D721Med (cell line): ENCODE measurements at regions not wholly inside any gene's neighbourhood (a gene's known extent, or its start where the extent isn't known, plus 50 kb on each side); places are given as distances from the start of the nearest gene placed in this dataset.

Experiments
- DNase-seq: peaks from one replicate; pipeline ENCODE4 v3.0.0; 2011; ENCODE audit warnings: low spot score; ENCODE audit not compliant: insufficient read length
- FAIRE-seq: peaks from 2 replicates; lab custom pipeline; 2011; peaks lifted over from hg19 to GRCh38; lab: Jason Lieb, UNC
- TF ChIP-seq, protein P1 (sequence below): IDR thresholded peaks from 2 replicates; pipeline ENCODE4 v1.5.1; 2012; ENCODE audit warnings: mild to moderate bottlenecking, control low read depth; ENCODE audit not compliant: insufficient read depth; ENCODE audit errors: missing control alignments

DNA sequence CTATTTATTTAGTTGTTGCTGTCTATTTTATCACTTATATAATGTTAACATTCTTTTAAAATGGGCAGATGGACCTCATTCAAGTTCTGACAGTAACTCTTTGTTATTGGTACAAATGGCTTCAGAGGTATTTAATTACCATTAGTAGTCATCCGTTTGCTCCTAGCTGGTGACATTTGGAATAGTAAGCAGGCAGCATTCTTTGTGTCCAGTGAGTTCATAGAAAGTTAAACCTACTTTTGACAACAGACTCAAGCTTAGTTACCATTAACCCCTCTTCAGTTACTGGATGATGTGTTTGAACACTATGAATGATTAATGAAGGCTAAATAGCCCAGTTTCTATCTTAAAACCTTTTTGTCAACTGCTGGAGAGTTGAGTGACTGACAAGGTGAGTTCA lies 500.7 kb upstream of the ATP11B start:
- FAIRE-seq, result no peak

DNA sequence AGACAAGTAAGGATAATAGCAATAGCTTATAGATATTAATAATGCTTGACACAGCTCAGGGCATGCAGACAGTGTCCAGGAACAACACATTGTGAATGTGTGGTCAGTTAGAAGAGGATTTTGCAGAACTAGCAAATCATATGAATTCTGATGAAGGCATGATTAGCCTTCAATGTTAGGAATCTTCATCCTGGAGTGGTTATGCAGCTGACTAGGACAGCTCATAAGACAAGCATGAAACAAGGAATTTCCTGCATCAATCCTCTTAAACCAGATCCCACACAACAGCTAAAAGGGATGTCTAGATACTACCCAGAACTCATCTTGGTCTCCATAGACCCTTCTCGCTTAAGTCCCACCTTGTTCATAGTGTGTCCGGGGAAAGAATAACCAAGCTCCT lies 499.0 kb upstream of the ATP11B start:
- DNase-seq (no peak), FAIRE-seq (no peak)
- TF ChIP-seq, protein P1, sequence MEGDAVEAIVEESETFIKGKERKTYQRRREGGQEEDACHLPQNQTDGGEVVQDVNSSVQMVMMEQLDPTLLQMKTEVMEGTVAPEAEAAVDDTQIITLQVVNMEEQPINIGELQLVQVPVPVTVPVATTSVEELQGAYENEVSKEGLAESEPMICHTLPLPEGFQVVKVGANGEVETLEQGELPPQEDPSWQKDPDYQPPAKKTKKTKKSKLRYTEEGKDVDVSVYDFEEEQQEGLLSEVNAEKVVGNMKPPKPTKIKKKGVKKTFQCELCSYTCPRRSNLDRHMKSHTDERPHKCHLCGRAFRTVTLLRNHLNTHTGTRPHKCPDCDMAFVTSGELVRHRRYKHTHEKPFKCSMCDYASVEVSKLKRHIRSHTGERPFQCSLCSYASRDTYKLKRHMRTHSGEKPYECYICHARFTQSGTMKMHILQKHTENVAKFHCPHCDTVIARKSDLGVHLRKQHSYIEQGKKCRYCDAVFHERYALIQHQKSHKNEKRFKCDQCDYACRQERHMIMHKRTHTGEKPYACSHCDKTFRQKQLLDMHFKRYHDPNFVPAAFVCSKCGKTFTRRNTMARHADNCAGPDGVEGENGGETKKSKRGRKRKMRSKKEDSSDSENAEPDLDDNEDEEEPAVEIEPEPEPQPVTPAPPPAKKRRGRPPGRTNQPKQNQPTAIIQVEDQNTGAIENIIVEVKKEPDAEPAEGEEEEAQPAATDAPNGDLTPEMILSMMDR, result no peak

More for the DNA sequence above, 500.7 kb upstream of the ATP11B start:
- TF ChIP-seq, protein P1, result no peak
- DNase-seq, result no peak

DNA sequence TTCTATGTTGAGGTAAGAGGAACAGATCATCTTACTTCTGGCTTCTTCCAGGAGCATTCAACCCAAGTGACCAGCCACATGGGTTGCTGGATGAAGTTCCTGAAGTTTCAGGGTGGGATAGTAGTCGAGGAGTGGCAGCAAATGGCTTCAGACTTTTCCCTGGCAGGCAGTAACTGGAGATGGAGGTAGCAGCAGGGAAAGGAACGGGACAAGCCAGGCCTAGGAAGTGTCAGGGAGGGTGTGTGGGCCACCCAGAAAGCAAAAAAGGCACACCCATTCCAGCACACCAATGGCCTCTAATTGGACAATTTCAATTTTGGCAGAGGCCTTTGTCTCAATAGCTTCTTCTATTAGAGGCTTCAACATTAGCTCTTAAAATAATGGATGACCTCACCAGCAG lies 498.6 kb upstream of the ATP11B start:
- TF ChIP-seq, protein P1, result no peak
- FAIRE-seq (no peak), DNase-seq (no peak)

DNA sequence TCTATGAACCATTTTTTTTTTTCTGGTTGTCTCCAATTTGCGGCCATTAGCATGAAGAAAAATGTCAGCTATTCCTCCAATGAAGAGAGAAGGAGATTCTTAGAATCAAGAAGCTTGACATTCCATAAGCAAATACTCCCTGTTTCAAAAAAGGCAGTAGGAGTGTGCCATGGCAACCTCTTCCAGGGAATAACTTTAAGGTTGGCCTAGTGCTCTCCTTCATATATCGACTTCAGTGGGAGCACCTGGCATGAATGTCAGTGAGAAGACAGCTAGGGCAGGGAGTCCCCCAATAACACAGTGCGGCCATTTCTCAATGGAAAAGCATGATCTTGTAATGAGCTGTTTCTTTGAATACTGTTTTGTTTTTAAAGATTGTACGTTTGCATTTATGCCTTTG lies 493.0 kb upstream of the ATP11B start:
- TF ChIP-seq, protein P1, result no peak
- no peak for FAIRE-seq
- no peak for DNase-seq

DNA sequence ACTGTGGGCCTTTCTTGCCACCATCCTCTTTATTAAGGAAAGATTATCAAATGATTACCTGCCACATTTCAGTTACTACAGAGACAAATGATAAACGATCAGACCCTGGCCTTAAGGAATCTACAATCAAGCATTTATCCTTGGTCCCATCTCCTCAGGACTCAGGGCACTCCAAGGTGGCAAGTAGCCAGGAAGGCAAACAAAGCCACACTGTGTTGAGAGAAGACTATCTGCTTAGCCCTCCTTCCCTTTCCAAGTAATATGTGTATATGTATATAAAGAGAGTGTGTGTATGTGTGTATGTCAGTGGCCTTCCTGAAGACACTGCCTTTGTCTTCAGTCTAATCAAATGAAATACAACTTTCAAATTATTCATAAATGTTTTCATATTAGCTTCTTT lies 490.1 kb upstream of the ATP11B start:
- FAIRE-seq, result no peak

DNA sequence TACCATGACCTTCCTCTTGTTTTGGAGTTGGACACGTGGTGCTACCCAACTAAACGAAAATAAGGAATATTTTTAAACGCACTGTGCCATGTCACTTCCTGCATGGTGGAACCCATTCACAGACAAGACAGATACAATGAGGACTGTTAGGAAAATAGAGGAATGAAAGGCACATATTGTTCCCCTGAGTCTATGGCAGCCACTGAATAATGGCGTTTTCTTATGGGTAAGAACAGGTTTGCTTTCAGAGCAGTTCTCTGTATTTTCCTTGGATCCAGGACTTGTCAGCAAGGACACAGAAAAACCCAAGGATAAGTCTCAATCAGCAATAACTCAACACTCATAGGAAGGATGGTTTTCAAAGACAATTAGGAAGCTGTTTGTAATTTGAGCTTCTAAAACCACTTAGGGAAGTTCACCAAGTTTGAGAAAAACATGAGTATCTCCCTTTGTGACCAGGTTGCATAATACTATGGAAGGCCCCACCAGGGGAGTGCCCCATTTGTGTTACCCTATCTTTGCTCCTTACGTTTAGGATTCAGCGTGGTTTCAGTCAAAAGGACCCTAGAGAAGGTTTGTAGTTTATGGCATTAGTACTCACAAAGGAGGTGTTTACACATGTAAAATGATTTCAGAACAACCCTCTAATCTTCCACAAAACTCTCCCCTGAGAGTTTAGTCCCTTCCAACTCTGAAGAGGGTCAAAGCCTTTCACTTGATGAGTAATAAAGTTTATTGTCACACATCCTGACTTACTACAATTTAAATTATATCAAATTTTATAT lies 487.2 kb upstream of the ATP11B start:
- FAIRE-seq (no peak), DNase-seq (no peak)
- TF ChIP-seq, protein P1, result no peak

More for the DNA sequence above, 490.1 kb upstream of the ATP11B start:
- DNase-seq, result no peak
- TF ChIP-seq, protein P1, result no peak

DNA sequence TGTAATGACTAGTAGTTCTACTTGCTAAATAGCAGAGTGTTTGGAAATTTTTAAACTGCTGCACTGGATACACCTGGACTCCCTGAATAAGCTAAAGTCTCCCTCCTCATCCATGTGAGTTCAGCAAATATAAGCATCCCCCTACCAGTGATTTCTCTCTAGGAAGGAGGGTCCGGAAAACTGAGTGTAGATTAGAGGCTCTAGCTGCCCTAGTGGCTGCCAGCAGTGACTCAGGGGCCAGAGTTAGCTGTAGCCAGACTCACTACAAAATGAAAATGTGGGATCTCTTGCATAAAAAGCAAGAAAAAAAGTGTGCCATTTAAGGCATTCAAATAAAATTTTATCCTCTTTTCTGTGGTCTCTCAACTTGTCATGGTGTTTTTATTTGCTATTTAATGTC lies 485.0 kb upstream of the ATP11B start:
- FAIRE-seq (no peak), DNase-seq (no peak)
- TF ChIP-seq, protein P1, result no peak
